SK-MEL-5 (cell line): ENCODE measurements at regions not wholly inside any gene's neighbourhood (a gene's known extent, or its start where the extent isn't known, plus 50 kb on each side); places are given as distances from the start of the nearest gene placed in this dataset.

ENCODE experiments used
- DNase-seq: peaks from one replicate; pipeline ENCODE4 v3.0.0-alpha.2; 2016; ENCODE audit warnings: low read depth, low spot score
- in situ Hi-C: cut with HindIII; loops from 2 replicates; pipeline ENCODE4 v1.10.0; 2016; ENCODE audit warnings: low sequenced_read_pairs, high pct_unique_total_duplicates, low pct_unique_long_range_greater_than_20kb
- small RNA-seq, 2 experiments: library from RNA; depleted of rRNA; stranded (forward); fragments of <200 nt; gene quantifications; one replicate each; pipeline ENCODE3, GENCODE V24; 2014

DNA sequence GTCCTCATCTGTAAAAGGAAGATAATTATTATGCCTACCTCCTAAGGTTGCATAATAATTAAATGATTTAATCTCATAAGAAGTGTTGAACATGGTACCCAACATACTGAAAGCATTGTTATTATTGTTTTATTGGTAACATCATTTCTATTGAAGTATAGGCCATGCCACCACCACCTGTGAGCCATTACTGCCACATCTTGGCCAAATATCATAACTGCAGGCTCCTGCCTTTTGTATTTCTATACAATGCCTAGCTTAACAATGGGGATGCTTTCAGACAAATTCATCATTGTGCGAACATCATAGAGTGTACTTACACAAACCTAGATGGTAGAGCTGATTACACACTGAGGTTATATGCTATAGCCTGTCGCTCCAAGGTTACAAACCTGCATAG is 61.1 kb upstream of the NPSR1 start:
- peak; percentile 42 for DNase-seq
- in situ Hi-C loops: no loop called here

DNA sequence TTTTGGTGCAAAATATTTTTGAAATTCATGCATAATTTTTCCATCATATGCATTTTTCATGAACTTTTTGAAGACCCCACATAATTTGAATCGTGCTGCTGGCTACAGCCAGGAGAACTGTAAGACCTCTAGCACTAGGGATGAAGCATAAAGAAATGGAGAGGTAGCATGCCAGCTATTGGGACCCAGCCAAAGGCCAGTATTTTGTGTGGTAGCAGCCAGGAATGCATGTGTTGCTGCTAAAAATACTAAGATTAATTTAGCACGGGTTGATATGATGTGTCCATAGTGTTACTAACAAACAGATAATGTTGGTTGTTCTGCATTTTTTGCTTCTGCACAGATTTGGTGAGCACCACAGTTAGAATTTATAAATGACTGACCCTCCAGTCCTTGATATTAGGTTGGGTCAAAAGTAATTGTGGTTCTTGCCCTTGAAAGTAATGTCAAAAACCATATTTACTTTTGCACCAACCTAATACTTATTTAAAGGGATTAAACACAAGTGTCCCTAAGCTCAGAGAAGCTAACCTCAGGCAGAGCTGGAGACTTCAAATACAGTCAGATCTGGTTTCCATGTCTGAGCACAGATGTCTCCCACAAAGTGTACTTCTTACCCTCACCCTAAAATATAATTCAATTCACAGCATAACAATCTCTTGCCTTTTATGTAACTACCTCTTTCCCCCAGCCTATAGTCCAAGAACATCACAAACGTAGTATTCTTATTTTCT is 54.1 kb upstream of the NPSR1 start:
- DNase-seq: no peak
- in situ Hi-C loops: no loop called here

Small RNA genes in the stretch of these regions (small RNA-seq; reads per million reads assigned to genes)
- 0 reads per million in 2 experiments for gene RNU6-438P
